Neuron (in vitro differentiated cells): ENCODE measurements at regions not wholly inside any gene's neighbourhood (a gene's known extent, or its start where the extent isn't known, plus 50 kb on each side); places are given as distances from the start of the nearest gene placed in this dataset.

Experiments
- H2AFZ ChIP-seq: one replicate; pipeline ENCODE4 v1.6.1; 2013; ENCODE audit warnings: low read depth, mild to moderate bottlenecking, inconsistent platforms, low read length, moderate library complexity
- H3K27me3 ChIP-seq: one replicate; pipeline ENCODE4 v1.6.1; 2013; ENCODE audit warnings: low read length; ENCODE audit not compliant: insufficient read depth
- H3K36me3 ChIP-seq: one replicate; pipeline ENCODE4 v1.6.1; 2013; ENCODE audit warnings: low read length; ENCODE audit not compliant: insufficient read depth
- H3K4me1 ChIP-seq: one replicate; pipeline ENCODE4 v1.6.1; 2013; ENCODE audit warnings: low read length; ENCODE audit not compliant: insufficient read depth
- H3K4me3 ChIP-seq: 2 replicates; pipeline ENCODE4 v1.5.1; 2013; ENCODE audit warnings: mild to moderate bottlenecking, low read length, moderate library complexity
- H3K9me3 ChIP-seq: one replicate; pipeline ENCODE4 v1.6.1; 2013; ENCODE audit warnings: low read length

GRCh38 chr2:122843503-122843902, 1088.1 kb downstream of the TSN start:
- Histone ChIP-seq H3K4me3 (no peak overlapping the region), H3K27me3 (no peaks in the 10 kb centered on the region), H3K36me3 (no peaks in the 10 kb centered on the region), H2AFZ (no peak overlapping the region), H3K4me1 (no peaks in the 10 kb centered on the region), H3K9me3 (no peaks in the 10 kb centered on the region)

GRCh38 chr2:122851161-122851560, 1095.7 kb downstream of the TSN start:
- Histone ChIP-seq H3K9me3 (no peaks in the 10 kb centered on the region), H2AFZ (no peak overlapping the region), H3K36me3 (no peaks in the 10 kb centered on the region), H3K4me3 (no peak overlapping the region), H3K4me1 (no peaks in the 10 kb centered on the region), H3K27me3 (no peaks in the 10 kb centered on the region)

- Histone ChIP-seq H3K4me1 (no peaks in the 10 kb centered on the region), H2AFZ (no peak overlapping the region), H3K9me3 (no peaks in the 10 kb centered on the region), H3K36me3 (no peaks in the 10 kb centered on the region), H3K4me3 (no peak overlapping the region), H3K27me3 (no peaks in the 10 kb centered on the region)
Measured at GRCh38 chr2:122851972-122852531, 1096.6 kb downstream of the TSN start.

- Histone ChIP-seq H3K4me1 (no peaks in the 10 kb centered on the region), H2AFZ (no peak overlapping the region), H3K4me3 (no peak overlapping the region), H3K36me3 (no peaks in the 10 kb centered on the region), H3K27me3 (no peaks in the 10 kb centered on the region), H3K9me3 (no peaks in the 10 kb centered on the region)
Measured at GRCh38 chr2:122856696-122857095, 1101.2 kb downstream of the TSN start.

- Histone ChIP-seq H3K27me3 (no peaks in the 10 kb centered on the region), H3K9me3 (no peaks in the 10 kb centered on the region), H2AFZ (no peak overlapping the region)
Measured at GRCh38 chr2:122858075-122858702, 1102.7 kb downstream of the TSN start.

GRCh38 chr2:122858813-122859212, 1103.4 kb downstream of the TSN start:
- Histone ChIP-seq H2AFZ (no peak overlapping the region), H3K4me1 (no peaks in the 10 kb centered on the region), H3K36me3 (no peaks in the 10 kb centered on the region), H3K9me3 (no peaks in the 10 kb centered on the region), H3K4me3 (no peak overlapping the region), H3K27me3 (no peaks in the 10 kb centered on the region)

More at GRCh38 chr2:122858075-122858702, 1102.7 kb downstream of the TSN start:
- no peaks in the 10 kb centered on the region for H3K36me3 ChIP-seq
- H3K4me1 ChIP-seq: no peaks in the 10 kb centered on the region
- no peak overlapping the region for H3K4me3 ChIP-seq

- H3K9me3 ChIP-seq: no peaks in the 10 kb centered on the region
- no peaks in the 10 kb centered on the region for H3K27me3 ChIP-seq
- no peak overlapping the region for H2AFZ ChIP-seq
- H3K36me3 ChIP-seq: no peaks in the 10 kb centered on the region
- H3K4me3 ChIP-seq: no peak overlapping the region
- H3K4me1 ChIP-seq: peaks cover 3% of the 10 kb centered on the region
Measured at GRCh38 chr2:122859260-122859659, 1103.8 kb downstream of the TSN start.

- no peaks in the 10 kb centered on the region for H3K27me3 ChIP-seq
- peaks cover 12% of the 10 kb centered on the region for H3K4me1 ChIP-seq
- H2AFZ ChIP-seq: no peak overlapping the region
- H3K9me3 ChIP-seq: no peaks in the 10 kb centered on the region
- no peaks in the 10 kb centered on the region for H3K36me3 ChIP-seq
- no peak overlapping the region for H3K4me3 ChIP-seq
Measured at GRCh38 chr2:122863532-122863931, 1108.1 kb downstream of the TSN start.

- Histone ChIP-seq H2AFZ (no peak overlapping the region), H3K36me3 (no peaks in the 10 kb centered on the region), H3K27me3 (no peaks in the 10 kb centered on the region), H3K9me3 (no peaks in the 10 kb centered on the region), H3K4me1 (peaks cover 12% of the 10 kb centered on the region), H3K4me3 (no peak overlapping the region)
Measured at GRCh38 chr2:122864728-122865127, 1109.3 kb downstream of the TSN start.

- H3K4me1 ChIP-seq: peaks cover 12% of the 10 kb centered on the region
- no peak overlapping the region for H2AFZ ChIP-seq
- H3K27me3 ChIP-seq: no peaks in the 10 kb centered on the region
- H3K36me3 ChIP-seq: no peaks in the 10 kb centered on the region
- H3K4me3 ChIP-seq: no peak overlapping the region
- no peaks in the 10 kb centered on the region for H3K9me3 ChIP-seq
Measured at GRCh38 chr2:122866095-122866494, 1110.6 kb downstream of the TSN start.

- H3K9me3 ChIP-seq: no peaks in the 10 kb centered on the region
- H2AFZ ChIP-seq: no peak overlapping the region
- H3K4me3 ChIP-seq: no peak overlapping the region
- no peaks in the 10 kb centered on the region for H3K36me3 ChIP-seq
- H3K27me3 ChIP-seq: no peaks in the 10 kb centered on the region
- H3K4me1 ChIP-seq: peaks cover 12% of the 10 kb centered on the region
Measured at GRCh38 chr2:122867941-122868340, 1112.5 kb downstream of the TSN start.

- Histone ChIP-seq H3K4me3 (no peak overlapping the region), H3K4me1 (peaks cover 12% of the 10 kb centered on the region), H3K36me3 (no peaks in the 10 kb centered on the region), H3K9me3 (no peaks in the 10 kb centered on the region), H3K27me3 (no peaks in the 10 kb centered on the region), H2AFZ (no peak overlapping the region)
Measured at GRCh38 chr2:122868646-122869275, 1113.3 kb downstream of the TSN start.

- no peaks in the 10 kb centered on the region for H3K36me3 ChIP-seq
- H3K4me1 ChIP-seq: no peaks in the 10 kb centered on the region
- no peak overlapping the region for H2AFZ ChIP-seq
- no peaks in the 10 kb centered on the region for H3K9me3 ChIP-seq
- no peaks in the 10 kb centered on the region for H3K27me3 ChIP-seq
- no peak overlapping the region for H3K4me3 ChIP-seq
Measured at GRCh38 chr2:122873951-122874350, 1118.5 kb downstream of the TSN start.
